GM21723 (cell line): ENCODE measurements at regions not wholly inside any gene's neighbourhood (a gene's known extent, or its start where the extent isn't known, plus 50 kb on each side); places are given as distances from the start of the nearest gene placed in this dataset.

ENCODE experiments used
- ATAC-seq: cut with Tn5 transposase; IDR thresholded peaks from one replicate; pipeline ENCODE4 v1.9.1; 2021; ENCODE audit warnings: mild to moderate bottlenecking, moderate library complexity; ENCODE audit not compliant: unreplicated experiment

DNA sequence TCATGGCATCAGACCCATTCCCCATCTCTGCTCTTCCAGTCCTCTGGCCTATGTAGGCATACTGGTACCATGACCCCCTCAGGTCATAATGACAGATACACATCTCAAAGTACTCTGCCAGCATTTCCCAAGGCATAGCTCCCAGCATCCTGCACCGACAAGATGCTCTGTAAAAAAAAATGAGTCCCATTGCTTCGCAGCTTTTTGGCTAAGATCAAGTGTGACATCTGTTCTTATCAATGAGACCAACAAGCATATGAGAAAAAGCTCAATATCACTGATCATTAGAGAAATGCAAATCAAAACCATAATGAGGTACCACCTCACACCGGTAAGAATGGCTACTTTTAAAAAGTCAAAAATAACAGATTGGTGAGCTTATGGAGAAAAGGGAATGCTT, 463.9 kb upstream of the PROK2 start:
- no peak for ATAC-seq

DNA sequence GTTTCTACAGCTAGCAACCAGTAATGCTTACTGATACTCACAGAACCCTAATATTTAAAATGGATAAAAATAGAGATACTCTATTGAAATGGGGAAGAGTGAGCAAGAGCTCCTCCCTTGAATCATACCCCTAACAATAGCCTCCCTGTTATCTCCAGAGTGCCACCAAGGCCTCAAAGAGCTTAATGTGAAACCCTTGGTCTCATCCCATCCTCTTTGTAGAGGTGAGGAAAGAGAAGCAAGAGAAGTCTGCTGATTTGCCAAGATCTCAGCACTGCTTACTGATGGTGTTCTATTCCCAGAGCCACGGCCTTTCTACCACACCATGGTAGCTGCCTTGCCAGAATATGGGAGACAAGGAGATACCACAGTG, 463.4 kb upstream of the PROK2 start:
- no peak for ATAC-seq

DNA sequence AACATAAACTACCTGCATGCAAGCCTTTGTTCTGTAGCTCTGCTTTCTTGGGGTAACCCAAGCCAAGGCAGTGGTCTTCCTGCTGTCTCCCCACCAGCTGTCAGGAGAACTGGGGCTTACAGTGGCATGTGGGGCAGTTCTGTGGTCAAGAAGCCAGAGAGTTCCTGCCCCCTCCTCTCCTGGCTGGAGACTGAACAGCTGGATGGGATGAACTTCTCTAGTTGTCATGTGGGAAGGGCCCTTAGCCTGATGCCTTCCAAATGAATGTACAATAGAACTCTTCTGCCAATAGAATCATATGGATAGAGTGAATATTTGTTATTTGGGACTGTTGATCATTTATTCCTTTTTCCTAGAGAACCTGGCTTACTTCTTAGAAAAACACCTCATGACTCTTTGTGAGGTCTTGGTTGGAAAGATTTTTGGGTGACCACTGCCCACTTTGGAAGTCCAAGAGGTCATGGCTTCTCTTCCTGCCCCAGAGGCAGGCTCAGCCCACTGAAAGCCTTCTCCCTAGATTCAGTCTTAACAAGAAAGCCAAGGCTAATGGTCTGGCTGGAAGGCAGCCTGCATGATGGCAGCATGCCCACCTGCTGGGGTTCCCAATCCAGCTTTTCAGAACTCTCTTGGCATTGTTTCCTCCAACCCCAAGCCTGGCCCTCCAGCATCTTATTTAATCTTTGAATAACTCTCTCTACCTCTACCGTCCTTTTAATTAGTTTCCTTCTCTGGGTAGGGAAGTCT, 462.9 kb upstream of the PROK2 start:
- ATAC-seq: no peak

GRCh38 chr3:72247126-72247525, 462.2 kb upstream of the PROK2 start:
- ATAC-seq: no peak

DNA sequence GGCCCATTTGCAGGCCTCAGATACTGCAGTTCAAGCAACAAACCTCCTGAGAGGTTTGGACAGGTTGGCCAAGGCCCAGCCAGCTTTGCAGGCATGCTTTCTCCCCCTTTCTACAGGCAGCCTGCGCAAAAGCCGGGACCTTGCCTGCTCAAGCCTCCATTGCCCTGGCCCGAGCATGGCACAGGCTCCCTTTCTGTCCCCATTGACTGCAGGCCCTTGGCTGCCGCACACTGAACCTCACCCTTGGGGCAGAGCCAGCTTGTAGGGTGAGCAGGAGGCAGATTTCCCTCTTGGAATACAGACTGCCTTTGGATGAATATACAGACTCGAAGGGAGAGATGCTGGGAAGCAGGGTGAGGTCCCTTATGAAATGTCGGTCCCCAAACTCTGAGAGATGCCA, 461.7 kb upstream of the PROK2 start:
- ATAC-seq: no peak

DNA sequence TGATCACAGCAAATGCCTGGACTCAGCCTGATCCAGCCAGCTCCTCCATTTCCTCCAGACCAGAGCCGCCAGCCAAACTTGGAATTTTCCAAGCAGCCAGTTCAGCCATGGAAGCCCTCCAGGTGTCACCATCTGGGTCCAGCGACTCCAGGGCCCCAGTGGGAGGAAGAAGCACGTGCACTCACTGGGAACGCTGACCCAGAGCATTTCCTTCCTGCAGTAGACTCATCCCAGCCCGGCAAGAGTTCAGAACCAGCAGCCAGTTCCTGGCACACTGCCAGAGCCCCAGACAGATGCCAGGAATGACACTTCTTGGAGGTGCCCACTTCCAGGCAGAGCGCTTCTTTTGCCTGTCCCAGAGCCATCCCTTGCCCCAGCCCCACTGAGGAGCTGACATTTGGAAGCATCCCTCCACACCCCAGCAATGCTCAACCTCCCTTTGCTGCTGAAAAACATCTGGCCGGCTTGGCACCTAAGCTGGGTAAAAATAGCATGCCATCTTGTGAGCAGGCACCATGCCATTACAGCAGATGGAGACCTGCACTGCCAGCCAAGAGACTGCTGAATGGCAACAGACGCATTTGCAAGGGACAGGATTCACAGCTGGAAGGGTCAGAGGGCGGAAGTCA, 460.3 kb upstream of the PROK2 start:
- no peak for ATAC-seq

DNA sequence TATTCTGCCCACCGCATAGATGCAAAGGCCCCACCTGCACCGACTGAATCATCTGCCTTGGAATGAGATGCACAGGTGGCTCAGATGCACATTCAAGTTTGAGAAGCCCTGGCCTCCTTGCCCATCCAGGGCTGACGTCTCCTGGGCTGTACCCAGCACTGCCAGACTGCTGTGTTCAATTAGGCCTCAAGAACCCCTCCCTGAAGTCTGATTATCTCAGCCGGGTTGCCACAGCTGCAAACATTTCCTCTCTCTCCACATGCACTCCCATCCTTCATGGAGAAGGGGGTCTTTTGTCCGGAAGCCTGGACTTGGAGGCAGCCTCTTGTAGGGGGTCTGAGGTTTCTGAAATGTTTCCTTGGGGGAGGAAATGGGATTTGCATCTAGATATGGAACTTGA, 459.4 kb upstream of the PROK2 start:
- no peak for ATAC-seq

- ATAC-seq: no peak
Measured at GRCh38 chr3:72242326-72242725, 457.4 kb upstream of the PROK2 start.

GRCh38 chr3:72241525-72241924, 456.6 kb upstream of the PROK2 start:
- ATAC-seq: no peak

DNA sequence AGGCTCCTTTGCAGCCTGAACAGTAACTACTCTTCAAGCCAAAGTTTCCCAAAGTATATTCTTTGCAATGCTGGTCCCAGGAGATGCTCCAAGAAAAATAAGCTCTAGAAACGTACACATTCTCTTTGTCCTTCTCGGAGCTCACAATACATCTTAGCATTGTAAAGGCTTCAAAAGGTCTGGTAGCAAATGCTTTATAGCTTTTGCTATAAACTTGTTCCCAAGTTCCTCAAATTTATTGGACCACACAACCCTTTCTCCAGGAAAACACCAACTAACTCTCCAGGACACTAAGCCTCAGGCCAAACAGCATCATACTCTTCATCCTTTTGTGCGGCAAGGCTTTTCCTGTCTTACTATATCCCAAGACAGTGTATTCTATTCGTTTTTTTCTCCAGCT, 455.6 kb upstream of the PROK2 start:
- no peak for ATAC-seq

DNA sequence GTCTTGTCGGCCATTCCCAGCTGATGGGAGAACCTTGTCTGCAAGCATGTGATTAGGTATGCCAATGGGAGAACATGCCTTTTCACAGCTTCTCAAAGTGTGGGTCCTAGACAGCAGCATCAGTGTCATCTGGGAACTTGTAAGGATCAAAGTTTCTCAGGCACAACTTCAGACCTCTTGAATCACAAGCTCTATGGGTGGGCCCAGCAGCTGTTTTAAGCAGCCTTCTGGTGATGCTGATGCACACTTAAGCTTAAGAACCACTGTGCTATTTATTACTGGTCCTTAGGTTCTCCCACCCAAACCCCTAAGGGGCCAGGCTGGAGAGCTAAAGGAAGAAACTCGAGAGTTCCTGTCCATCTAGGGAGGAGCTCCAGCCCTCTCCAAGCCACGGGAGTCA, 453.9 kb upstream of the PROK2 start:
- no peak for ATAC-seq

- ATAC-seq: no peak
Measured at GRCh38 chr3:72238010-72238691, 453.2 kb upstream of the PROK2 start.

DNA sequence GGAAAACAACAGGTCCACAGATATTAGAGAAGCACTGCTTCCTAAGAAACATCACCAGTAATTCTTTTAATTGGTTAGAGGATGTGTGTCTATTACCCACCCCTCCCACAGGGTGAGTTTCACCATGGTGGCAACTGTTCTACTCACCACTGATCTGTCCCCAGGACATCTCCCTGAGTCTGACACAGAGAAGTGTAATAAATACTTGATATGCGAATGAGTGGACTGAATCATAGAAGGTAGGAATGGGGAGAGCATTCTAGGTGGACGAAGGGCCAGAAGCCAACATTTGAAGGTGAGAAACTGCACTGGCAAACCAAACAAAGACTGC, 452.7 kb upstream of the PROK2 start:
- no peak for ATAC-seq

DNA sequence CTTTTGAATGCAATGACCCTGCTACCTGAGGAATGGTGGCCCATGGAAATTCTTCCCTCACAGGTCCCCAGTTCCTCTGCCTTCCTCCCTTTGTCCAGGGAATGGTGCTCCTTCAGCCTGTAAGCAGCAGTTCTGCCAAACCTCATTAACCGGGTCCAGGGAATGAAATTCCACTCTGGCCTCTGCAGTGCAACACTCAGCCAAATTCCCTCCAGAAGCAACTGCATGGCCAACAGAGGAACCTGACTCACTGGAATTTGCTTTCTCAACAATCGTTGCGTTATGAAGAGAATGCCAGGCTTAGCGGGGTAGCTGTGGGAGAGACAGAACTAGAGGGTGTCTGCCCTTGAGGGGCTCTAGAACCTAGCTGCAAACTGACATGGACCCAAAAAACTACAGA, 449.4 kb upstream of the PROK2 start:
- ATAC-seq: no peak

DNA sequence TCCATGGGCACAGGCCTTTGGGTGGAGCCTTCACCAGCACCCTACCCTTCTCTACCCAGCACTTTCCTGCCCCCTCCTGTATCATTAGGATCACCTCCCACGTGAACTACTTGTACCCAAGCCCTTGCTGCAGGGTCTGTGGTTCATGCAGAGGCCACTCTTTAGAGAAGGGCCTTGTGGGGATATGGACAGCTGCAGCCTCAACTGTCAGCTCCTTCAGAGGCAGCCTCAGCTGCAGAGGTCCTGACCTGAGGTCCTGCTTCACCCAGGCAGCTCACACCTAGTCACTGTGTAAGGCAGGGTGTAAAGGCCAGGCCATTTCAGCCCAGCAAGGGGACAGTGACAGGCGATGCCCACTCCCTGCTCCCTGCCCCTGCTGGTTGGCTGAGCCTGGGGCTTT, 448.6 kb upstream of the PROK2 start:
- no peak for ATAC-seq

DNA sequence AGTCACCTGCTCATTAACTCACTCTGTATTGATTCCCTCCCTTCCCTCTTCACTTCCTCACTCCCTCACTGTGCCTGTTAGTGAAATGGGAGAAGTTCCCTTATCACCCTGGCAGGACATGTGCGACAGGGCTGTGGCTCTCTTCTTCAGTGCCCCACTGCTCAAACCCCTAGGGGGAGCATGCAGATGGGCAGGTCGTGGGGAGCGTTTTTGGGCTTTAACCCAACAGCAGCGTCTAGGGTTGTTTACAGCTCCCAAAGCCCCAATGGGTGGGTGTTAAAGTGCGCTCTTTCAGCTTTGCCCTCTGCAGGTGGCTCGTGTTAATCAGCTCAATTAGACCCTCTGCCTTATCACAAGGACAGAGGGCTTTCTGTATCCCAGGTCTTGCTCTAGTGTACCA, 447.8 kb upstream of the PROK2 start:
- no peak for ATAC-seq

DNA sequence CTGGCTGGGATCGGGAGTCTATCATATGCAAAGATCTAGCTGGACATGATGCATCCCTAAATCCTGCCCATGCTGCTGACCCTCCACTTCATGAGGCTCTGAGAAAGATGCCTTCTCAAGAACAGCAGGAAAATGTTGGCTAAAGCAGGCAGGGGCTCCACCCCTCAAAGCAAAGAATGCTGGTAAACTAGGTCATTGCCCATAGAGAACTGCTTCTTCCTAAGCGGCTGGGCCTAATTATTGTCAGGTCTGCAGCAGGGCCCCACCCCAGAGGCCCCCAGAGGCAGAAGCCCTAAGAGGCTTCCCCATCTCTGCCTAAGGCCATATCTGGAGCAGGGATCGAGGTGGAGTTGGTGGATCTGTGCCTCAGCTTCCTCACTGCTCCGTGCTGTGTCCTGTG, 447.4 kb upstream of the PROK2 start:
- ATAC-seq: no peak

- no peak for ATAC-seq
Measured at GRCh38 chr3:72231439-72232196, 446.7 kb upstream of the PROK2 start.

DNA sequence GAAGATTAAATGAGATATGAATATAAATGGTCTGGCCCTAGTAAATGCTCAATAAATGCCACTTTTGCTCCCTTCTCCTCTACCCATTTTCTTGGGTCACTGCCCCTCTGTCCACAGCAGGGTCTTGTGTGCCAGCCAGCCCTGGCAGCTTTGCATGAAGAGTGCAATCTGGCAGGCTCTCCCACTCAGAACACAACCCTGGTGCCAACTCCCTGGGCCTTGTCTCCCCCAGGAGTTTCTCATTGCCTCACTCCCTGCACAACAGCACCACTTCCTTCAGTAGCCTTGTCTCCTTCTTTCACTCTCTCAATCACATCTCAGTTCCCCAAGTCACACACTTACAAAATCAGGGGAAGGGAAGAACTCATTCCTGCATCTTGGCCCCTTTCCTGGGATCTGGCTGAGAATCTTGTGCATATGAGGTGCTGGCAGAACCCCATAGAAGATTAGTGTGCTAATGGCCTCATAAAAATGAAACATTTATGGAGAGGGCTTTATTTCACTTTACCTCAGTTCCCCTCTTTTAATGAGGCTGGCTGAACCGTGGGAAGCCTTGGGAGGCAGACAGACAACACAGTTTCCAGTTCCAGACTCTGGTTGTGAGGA, 445.9 kb upstream of the PROK2 start:
- no peak for ATAC-seq

- no peak for ATAC-seq
Measured at GRCh38 chr3:72229952-72230351, 445.0 kb upstream of the PROK2 start.

DNA sequence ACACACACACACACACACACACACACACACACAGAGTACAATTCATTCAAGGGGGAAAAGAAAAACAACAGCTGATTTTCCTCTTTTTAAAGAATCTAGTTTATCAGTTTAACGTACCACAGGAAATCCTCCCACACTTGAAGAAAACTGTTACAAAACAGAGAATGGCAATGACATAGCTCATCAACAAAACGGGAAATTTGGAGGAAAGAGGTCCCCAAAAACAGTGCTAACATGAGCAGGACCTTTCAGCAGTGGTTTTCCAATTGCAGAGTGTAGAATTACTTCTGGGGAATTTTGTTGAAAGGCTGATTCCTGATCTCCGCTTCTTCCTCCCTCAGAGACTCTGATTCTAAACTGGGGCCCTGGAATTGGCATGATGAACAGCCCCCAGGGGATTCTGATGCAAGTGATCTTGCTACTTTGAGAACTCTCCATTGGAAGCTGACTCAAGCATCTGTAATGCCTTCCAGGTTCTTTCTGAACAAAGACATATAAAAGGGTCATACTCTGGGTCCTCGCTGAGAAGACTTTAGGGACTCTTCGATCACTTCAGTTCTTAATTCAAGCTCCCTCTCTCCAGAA, 442.6 kb upstream of the PROK2 start:
- no peak for ATAC-seq
